ENCODE measurements at regions not wholly inside any gene's neighbourhood (a gene's known extent, or its start where the extent isn't known, plus 50 kb on each side); places are given as distances from the start of the nearest gene placed in this dataset.
"Not testable (repeated sequence)": the region's sequence is repeated elsewhere in the genome, so short reads cannot be mapped to it uniquely, and the experiment has no call there.

GRCh38 chr1:164006186-164006585, 552.8 kb upstream of the PBX1 start:
- DNase-seq (ENCODE audit: low read depth): not testable (repeated sequence)

- no peak for DNase-seq (ENCODE audit: low read depth)
These were observed 552.4 kb upstream of the PBX1 start for GRCh38 chr1:164006621-164007020.

- no peak for DNase-seq (ENCODE audit: low read depth)
These were observed 541.7 kb upstream of the PBX1 start for GRCh38 chr1:164017239-164017638.

GRCh38 chr1:164020391-164020790, 538.6 kb upstream of the PBX1 start:
- DNase-seq (ENCODE audit: low read depth): no peak

GRCh38 chr1:164021813-164022212, 537.2 kb upstream of the PBX1 start:
- no peak for DNase-seq (ENCODE audit: low read depth)

GRCh38 chr1:164033782-164034181, 525.2 kb upstream of the PBX1 start:
- no peak for DNase-seq (ENCODE audit: low read depth)

GRCh38 chr1:164040754-164041153, 518.2 kb upstream of the PBX1 start:
- no peak for DNase-seq (ENCODE audit: low read depth)

- no peak for DNase-seq (ENCODE audit: low read depth)
These were observed 507.2 kb upstream of the PBX1 start for GRCh38 chr1:164051782-164052181.

GRCh38 chr1:164054331-164054730, 504.7 kb upstream of the PBX1 start:
- DNase-seq (ENCODE audit: low read depth): no peak

GRCh38 chr1:164058198-164058597, 500.8 kb upstream of the PBX1 start:
- no peak for DNase-seq (ENCODE audit: low read depth)

GRCh38 chr1:164061528-164061927, 497.5 kb upstream of the PBX1 start:
- DNase-seq (ENCODE audit: low read depth): no peak

GRCh38 chr1:164064501-164064900, 494.5 kb upstream of the PBX1 start:
- no peak for DNase-seq (ENCODE audit: low read depth)

GRCh38 chr1:164071288-164071687, 487.7 kb upstream of the PBX1 start:
- no peak for DNase-seq (ENCODE audit: low read depth)

- no peak for DNase-seq (ENCODE audit: low read depth)
These were observed 472.2 kb upstream of the PBX1 start for GRCh38 chr1:164086832-164087231.

GRCh38 chr1:164087906-164088453, 471.0 kb upstream of the PBX1 start:
- DNase-seq (ENCODE audit: low read depth): no peak

GRCh38 chr1:164092603-164093353, 466.2 kb upstream of the PBX1 start:
- DNase-seq (ENCODE audit: low read depth): no peak

GRCh38 chr1:164093543-164093942, 465.4 kb upstream of the PBX1 start:
- no peak for DNase-seq (ENCODE audit: low read depth)

- DNase-seq (ENCODE audit: low read depth): no peak
These were observed 457.2 kb upstream of the PBX1 start for GRCh38 chr1:164101802-164102201.

- no peak for DNase-seq (ENCODE audit: low read depth)
These were observed 427.0 kb upstream of the PBX1 start for GRCh38 chr1:164131949-164132348.

GRCh38 chr1:164137273-164137925, 421.6 kb upstream of the PBX1 start:
- no peak for DNase-seq (ENCODE audit: low read depth)

GRCh38 chr1:164141797-164142196, 417.2 kb upstream of the PBX1 start:
- DNase-seq (ENCODE audit: low read depth): no peak

- no peak for DNase-seq (ENCODE audit: low read depth)
These were observed 404.4 kb upstream of the PBX1 start for GRCh38 chr1:164154622-164155021.

- DNase-seq (ENCODE audit: low read depth): no peak
These were observed 403.6 kb upstream of the PBX1 start for GRCh38 chr1:164155347-164155746.
